HG02840 (cell line): ENCODE measurements at regions not wholly inside any gene's neighbourhood (a gene's known extent, or its start where the extent isn't known, plus 50 kb on each side); places are given as distances from the start of the nearest gene placed in this dataset.
"Not testable (repeated sequence)": the region's sequence is repeated elsewhere in the genome, so short reads cannot be mapped to it uniquely, and the experiment has no call there.

Experiments
- ATAC-seq: cut with Tn5 transposase; IDR thresholded peaks from one replicate; pipeline ENCODE4 v1.9.1; 2021; ENCODE audit warnings: mild to moderate bottlenecking, moderate library complexity, moderate number of reproducible peaks; ENCODE audit not compliant: unreplicated experiment, low FRiP score

- ATAC-seq: no peak
Measured at GRCh38 chrX:122248681-122249080, 935.4 kb upstream of the GRIA3 start.

DNA sequence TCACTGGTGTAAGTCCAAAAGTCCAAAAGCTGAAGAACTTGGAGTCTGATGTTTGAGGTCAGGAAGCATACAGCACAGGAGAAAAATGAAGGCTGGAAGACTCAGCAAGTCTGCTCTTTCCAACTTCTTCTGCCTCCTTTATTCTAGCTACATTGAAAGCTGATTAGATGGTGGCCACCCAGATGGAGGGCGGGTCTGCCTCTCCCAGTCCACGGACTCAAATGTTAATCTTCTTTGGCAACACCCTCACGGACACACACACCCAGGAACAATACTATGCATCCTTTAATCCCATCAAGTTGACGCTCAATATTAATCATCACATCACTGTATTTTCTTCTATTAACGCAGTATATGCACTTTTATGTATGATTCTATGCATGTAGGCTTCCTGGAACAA is 931.6 kb upstream of the GRIA3 start:
- no peak for ATAC-seq

DNA sequence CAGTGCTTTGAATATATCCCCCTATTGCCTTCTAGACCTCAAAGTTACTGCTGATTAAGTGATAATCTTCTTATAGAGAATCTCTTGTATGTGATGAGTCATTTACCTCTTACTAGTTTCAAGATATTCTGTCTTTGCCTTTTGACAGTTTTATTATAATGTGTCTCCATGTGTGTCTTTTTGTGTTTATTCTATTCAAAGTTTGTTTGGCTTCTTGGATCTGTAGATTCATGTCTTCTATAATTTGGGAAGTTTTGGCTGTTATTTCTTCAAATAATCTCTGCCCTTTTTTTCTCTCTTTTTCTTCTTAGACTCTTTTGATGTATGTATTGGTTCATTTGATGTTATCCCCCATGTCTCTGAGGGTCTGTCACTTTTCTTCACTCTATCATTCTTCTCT is 915.7 kb upstream of the GRIA3 start:
- ATAC-seq: no peak

DNA sequence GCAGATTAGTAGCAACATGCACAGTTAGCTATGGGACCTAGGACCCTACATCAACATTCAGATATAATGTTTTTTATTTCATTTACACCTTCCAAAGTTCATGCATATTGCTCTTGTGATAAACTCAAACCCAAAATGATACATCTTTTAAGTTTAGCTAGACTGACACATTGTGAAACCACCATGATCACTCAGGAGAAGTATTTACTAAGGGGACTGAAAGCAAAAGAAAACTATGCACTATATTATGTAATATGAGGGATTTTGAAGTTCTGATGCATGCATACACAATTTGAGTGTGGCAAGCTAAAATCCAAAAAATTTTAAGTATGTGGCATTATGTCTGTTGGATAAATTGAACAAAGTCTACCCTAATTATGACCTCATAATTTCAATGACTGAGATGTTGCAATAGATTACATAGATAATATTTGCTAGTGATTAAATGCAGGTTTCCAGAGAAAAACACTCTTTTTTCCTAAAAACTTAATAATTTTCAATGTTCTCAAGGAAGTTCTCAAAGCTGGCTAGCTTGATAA is 914.8 kb upstream of the GRIA3 start:
- ATAC-seq: no peak

- ATAC-seq: no peak
Measured at GRCh38 chrX:122270809-122271494, 913.1 kb upstream of the GRIA3 start.

- no peak for ATAC-seq
Measured at GRCh38 chrX:122272011-122272410, 912.1 kb upstream of the GRIA3 start.

GRCh38 chrX:122279746-122280145 is 904.3 kb upstream of the GRIA3 start:
- no peak for ATAC-seq

DNA sequence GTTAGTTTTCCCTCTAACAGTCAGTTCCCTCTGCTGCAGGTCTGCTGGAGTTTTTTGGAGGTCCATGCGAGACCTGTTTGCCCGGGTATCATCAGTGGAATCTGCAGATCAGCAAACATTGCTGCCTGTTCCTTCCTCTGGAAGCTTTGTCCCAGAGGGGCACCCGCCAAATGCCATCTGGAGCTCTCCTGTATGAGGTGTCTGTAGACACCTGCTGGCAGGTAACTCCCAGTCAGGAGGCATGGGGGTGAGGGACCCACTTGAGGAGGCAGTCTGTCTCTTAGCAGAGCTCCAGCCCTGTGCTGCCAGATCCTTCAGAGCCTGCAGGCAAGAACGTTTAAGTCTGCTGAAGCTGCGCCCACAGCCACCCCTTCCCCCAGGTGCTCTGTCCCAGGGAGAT is 884.3 kb upstream of the GRIA3 start:
- ATAC-seq: not testable (repeated sequence)

DNA sequence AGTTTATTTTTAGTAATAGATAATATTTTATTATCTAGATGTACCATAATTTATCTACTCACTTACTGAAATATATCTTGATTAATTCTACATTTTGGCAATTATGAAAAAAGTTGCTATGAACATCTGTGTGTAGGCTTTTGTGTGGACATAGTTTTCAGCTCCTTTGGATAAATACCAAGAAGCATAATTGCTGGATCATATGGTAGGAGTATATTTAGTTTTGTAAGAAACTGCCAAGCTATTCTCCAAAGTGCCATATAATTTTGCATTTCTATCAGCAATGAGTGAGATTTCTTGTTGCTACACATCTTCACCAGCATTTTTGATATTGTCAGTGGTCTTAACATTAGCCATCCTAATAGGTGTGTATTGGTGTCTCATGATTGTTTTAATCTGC is 882.6 kb upstream of the GRIA3 start:
- ATAC-seq: no peak

DNA sequence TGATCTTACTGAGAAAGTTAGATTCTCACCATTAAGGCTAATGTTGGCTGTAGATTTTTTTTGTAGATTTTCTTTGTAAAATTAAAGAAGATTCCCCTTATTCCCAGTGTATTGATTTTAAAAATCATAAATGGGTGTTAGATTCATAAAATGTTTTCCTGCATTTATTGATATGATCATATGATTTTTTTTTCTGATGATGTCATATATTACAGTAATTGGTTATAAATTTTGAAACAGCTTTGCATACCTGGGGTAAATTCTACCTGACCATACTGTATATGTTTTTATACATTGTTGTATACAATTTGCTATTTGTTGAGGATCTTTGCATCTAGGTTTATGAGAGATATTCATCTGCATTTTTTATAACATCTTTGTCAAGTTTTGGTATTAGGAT is 880.3 kb upstream of the GRIA3 start:
- no peak for ATAC-seq

DNA sequence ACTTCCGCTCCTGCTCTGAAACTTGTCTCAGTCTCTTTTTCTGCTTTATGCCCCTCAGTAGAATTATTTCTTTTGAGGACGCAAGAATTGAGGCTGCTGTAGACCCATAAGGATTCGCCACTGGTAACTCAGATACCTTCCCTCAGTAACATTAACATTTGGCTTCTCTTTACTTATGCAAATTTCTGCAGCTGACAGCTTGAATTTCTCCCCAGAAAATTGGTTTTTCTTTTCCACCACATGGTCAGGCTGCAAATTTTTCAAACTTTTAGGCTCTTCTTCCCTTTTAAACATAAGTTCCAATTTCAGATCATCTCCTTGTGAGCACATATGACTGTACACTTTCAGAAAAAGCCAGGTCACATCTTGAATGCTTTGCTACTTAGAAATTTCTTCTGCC is 839.3 kb upstream of the GRIA3 start:
- no peak for ATAC-seq

DNA sequence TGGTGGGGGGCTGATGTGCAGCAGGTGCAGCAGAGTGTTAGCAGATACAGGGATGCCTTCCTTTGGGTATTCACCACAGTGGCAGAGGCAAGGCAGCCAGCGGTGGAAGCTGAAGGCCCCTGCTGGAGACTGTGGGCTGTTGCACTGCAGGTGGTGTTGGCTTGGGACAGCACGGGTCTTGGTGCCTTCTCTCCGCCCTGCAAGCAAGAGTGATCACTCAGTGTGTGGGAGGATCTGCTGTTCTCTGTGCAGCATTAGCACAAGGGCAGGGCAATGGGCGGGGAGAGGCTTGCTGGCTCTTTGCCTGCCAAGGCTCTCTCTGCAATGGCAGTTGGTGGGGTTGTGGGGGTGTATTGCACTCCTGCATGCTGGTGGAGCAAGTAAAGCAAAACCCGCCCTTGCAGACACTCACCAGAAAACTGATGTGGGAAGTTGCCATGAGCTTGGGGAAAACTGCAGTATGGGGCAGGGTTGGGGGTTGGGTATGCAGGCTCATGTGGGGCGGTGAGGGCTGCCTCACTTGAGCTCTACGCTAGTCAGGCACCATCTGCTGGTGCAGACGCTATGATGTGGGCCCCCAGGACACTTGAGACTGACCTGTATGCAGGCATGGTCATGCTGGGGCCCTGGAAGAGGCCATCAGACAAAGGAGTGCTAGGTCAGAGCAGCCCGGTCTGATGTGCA is 820.8 kb upstream of the GRIA3 start:
- no peak for ATAC-seq

GRCh38 chrX:122375533-122375932 is 808.5 kb upstream of the GRIA3 start:
- ATAC-seq: not testable (repeated sequence)

DNA sequence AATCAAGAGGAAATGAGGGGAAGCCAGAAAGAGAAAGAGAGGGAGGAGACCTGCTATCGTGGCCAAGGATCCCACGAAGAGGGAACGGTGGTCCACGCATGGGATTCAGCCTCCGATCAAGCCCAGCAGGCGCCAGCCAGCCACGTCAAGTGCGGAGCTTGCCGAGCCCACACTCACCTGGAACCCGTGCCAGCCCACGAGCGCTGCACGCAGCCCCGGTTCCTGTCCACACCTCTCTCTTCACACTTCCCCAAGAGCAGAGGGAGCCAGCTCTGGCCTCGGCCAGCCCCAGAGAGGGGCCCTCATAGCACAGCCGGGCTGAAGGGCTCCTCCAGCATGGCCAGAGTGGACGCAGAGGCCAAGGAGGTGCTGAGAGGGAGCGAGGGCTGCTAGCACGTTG is 795.1 kb upstream of the GRIA3 start:
- no peak for ATAC-seq

DNA sequence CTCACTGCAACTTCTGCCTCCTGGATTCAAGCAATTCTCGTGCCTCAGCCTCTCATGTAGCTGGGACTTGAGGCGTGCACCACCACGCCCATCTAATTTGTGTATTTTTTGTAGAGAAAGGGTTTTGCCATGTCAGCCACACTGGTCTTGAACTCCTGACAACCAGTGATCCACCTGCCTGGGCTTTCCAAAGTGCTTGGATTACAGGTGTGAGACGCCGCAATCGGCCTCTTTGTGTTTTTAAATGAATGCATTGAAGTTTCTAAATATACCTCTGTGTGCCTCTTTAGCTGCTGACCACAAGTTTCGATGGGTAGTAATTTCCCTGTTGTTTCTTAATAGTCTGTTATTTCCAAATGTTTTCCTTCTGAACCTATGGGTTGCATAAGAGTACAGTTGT is 765.3 kb upstream of the GRIA3 start:
- no peak for ATAC-seq

DNA sequence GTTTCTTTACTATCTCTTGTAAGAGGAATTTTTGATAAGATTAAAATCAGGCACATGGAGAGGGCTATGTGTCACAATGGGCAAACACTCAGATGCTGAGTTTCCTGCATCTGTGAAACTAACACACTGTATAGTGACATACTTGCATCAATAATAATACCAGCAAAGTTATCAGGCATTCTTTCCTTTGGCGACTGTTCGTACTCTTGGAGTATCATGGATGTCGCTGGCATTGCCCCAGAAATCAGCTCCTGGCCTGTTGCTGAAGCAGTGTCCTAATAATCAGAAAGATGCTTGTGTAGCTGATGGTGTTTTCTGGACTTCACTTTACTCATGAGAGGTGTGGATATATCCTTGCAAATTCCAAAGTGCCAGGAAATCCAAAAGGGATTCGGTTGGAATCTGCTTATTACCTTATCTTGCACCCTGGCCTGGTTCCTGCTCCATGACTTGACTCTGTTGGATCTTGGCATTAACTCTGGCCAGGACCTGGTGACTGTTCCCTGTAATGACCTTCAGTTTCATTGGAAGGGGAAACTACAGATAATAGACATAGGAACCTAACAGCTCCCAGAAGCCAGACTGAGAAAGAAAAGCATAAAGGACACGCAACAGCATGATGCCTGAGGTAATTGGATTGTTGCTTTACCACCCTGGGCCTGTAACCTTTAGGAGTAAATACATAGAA is 762.5 kb upstream of the GRIA3 start:
- no peak for ATAC-seq

DNA sequence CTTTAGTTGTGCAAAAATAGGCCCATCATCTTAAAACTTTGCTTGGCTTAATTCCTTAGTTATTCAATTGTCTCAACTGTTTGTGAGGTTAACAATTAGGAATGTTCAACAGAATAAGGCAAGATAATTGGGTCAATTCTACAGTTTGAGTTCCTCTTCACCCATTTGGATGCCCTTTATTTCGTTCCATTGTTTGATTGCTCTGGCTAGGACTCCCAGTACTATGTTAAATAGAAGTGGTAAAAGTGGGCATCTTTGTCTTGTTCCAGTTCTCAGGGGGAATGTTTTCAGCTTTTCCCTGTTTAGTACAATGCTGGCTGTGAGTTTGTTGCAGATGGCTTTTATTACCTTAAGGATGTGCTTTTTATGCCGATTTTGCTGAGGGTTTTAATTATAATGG is 761.5 kb upstream of the GRIA3 start:
- ATAC-seq: no peak

DNA sequence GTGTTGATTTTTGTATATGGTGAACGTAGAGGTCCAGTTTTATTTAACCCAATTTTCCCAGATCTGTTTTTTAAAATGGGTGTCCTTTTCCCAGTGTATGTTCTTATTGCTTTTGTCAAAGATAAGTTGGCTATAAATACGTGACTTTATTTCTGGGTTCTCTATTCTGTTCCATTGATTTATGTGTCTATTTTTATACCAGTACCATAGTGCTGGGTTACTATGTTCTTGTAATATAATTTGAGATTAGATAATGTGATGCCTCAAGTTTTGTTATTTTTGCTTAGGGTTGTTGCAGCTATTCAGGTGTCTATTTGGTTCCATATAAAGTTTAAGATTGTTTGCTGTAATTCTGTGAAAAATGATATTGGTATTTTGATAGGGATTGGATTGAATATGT is 749.1 kb upstream of the GRIA3 start:
- no peak for ATAC-seq

DNA sequence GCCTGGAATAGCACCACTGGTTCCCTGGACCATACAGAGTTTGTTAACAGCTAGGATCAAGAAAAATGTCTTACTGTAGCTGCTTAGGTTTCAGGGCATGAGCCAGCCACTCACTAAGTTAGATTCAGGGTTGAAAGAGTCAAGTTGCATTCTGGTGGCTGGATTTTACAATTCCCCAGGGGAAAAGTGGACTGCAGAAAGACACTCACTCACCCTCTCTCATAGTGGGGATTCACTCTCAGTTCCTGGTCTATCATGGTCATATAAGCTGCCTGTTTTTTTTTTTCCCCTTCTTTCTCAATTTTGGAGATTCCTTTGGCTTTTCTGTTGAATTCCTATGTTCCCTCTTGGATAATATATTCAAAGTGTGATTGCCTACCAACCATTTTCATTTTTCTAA is 744.2 kb upstream of the GRIA3 start:
- ATAC-seq: no peak

DNA sequence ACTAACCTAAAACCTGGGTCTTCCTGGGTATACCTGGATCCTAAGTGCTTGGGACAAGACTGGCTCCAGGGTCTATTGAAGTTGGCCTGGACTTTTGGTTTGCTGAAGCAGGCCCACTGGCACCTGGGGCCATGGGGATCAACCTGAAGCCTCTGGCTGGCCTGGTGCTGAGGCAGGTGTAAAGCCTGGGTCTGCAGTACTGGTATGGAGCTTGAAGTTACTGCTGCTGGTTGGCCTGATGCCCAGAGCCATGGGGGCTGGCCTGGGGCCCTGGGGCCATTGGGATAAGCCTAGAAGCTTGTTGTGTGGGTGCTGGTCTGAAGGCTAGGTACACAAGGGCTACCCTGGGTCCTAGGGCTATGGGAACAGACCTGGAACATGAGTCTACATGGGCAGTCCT is 743.2 kb upstream of the GRIA3 start:
- ATAC-seq: no peak

DNA sequence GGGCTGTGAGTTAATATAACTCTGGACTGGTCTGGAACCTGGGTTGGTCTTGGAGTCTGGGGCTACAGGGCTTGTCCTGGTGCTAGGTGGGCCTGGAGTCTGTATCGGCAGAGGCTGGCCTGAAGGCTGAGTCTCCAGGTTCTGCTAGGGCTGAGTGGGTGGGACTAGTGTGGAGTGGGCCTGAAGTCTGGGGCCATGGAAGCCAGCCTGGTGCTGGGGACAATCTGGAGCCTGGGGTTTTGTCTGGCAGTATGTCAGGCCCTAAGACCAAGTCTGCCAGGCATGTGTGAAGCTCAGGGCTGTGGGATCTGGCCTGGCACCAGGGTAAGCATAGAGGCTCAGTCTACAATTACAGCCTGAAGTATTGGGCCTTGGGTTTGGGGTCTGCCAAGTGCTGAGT is 742.6 kb upstream of the GRIA3 start:
- ATAC-seq: no peak

- ATAC-seq: no peak
Measured at GRCh38 chrX:122445466-122445865, 738.6 kb upstream of the GRIA3 start.
